Panc1 (cell line): ENCODE measurements at regions not wholly inside any gene's neighbourhood (a gene's known extent, or its start where the extent isn't known, plus 50 kb on each side); places are given as distances from the start of the nearest gene placed in this dataset.

Source experiments
- ATAC-seq: fragments of 200-7000 bp; cut with Tn5 transposase; 2 replicates; pipeline ENCODE4 v1.9.1; 2020; ENCODE audit warnings: mild to moderate bottlenecking, moderate library complexity
- BruUV-seq: library from RNA; stranded (reverse); fragments of 400-500 nt; replicated peaks from 2 replicates; lab custom pipeline; 2021; lab: Mats Ljungman, UMichigan
- CTCF ChIA-PET: fragments of 300-600 bp; sonication (Branson Sonifier 250); formaldehyde crosslinking; loops from one replicate; lab custom pipeline; 2022; ENCODE audit warnings: antibody characterized with exemption; lab: Charles Lee
- POLR2A ChIA-PET: fragments of 300-600 bp; sonication (Branson Sonifier 250); formaldehyde crosslinking; loops from one replicate; lab custom pipeline; 2022; ENCODE audit warnings: antibody characterized with exemption; lab: Charles Lee
- DNase-seq: peaks from one replicate; pipeline ENCODE4 v3.0.0-alpha.2; 2010; ENCODE audit warnings: low read depth, low spot score
- H3K27ac ChIP-seq: 2 replicates; pipeline ENCODE4 v1.5.1; 2011; ENCODE audit warnings: mild to moderate bottlenecking, low read length, inconsistent platforms
- H3K27me3 ChIP-seq: fragments of 200-500 bp; sonication (Bioruptor generic); 2 replicates; pipeline ENCODE4 v1.6.0; 2014; ENCODE audit warnings: low read length, inconsistent platforms; ENCODE audit not compliant: control insufficient read depth, insufficient read depth
- H3K36me3 ChIP-seq: fragments of 200-500 bp; sonication (Bioruptor generic); 2 replicates; pipeline ENCODE4 v1.5.1; 2014; ENCODE audit warnings: inconsistent platforms, mild to moderate bottlenecking, low read length, moderate library complexity; ENCODE audit not compliant: control insufficient read depth, insufficient read depth
- H3K4me1 ChIP-seq: 2 replicates; pipeline ENCODE4 v1.5.1; 2011; ENCODE audit warnings: inconsistent platforms, mild to moderate bottlenecking, low read length, moderate library complexity; ENCODE audit not compliant: control insufficient read depth, insufficient read depth
- H3K4me3 ChIP-seq, 2 experiments: 2 replicates each; pipeline ENCODE4 v1.5.1; 2011 to 2012; ENCODE audit warnings: low read depth in 2 of 2, low read length in 2 of 2, mild to moderate bottlenecking in 2 of 2, inconsistent platforms in 1 of 2, moderate library complexity in 1 of 2
- H3K9me3 ChIP-seq: fragments of 200-500 bp; sonication (Bioruptor generic); 2 replicates; pipeline ENCODE4 v1.5.1; 2014; ENCODE audit warnings: low read depth, mild to moderate bottlenecking, inconsistent platforms, low read length, moderate library complexity; ENCODE audit not compliant: control insufficient read depth, insufficient read depth
- POLR2AphosphoS5 ChIP-seq: IDR thresholded peaks from 2 replicates; pipeline ENCODE4 v1.6.1; 2012; ENCODE audit warnings: mild to moderate bottlenecking, low read depth, low read length, moderate library complexity
- REST ChIP-seq, 2 experiments: IDR thresholded peaks; 2 replicates each; pipeline ENCODE4 v1.6.1; 2011 to 2012; ENCODE audit warnings: low read depth in 2 of 2, control low read depth in 1 of 2, low read length in 1 of 2, mild to moderate bottlenecking in 1 of 2, moderate library complexity in 1 of 2; ENCODE audit not compliant: insufficient read depth in 1 of 2
- SIN3A ChIP-seq: IDR thresholded peaks from 2 replicates; pipeline ENCODE4 v1.6.1; 2012; ENCODE audit warnings: low read depth, mild to moderate bottlenecking, low read length, moderate library complexity, borderline replicate concordance; ENCODE audit not compliant: insufficient read depth
- TCF7L2 ChIP-seq: IDR thresholded peaks from 2 replicates; pipeline ENCODE4 v1.6.1; 2011; ENCODE audit warnings: mild to moderate bottlenecking, low read depth, low read length, inconsistent platforms
- in situ Hi-C: cut with HindIII; loops from 2 replicates; pipeline ENCODE4 v1.10.0; 2016; ENCODE audit warnings: low sequenced_read_pairs, low pct_unique_long_range_greater_than_20kb
- intact Hi-C: fragments of 100-400 bp; cut with micrococcal nuclease; formaldehyde crosslinking; loops from one replicate; pipeline ENCODE4 v1.10.0; 2022; ENCODE audit not compliant: unreplicated experiment
- TF ChIP-seq, protein P1 (sequence below): fragments of 450-650 bp; IDR thresholded peaks from 2 replicates; pipeline ENCODE4 v1.5.1; 2017; ENCODE audit warnings: mild to moderate bottlenecking

- H3K36me3 ChIP-seq = no peaks in the 10 kb centered on the region
- H3K4me3 ChIP-seq = no peak overlapping the region
- DNase-seq = no peak
- no peak overlapping the region for H3K27ac ChIP-seq
- no peaks in the 10 kb centered on the region for H3K4me1 ChIP-seq
- ATAC-seq = peak; percentile 86
- intact Hi-C loops = no loop called here
- TF ChIP-seq POLR2AphosphoS5 (no peak), SIN3A (no peak), REST (IDR thresholded peaks at IDR 0.05; ENCODE audit: insufficient read depth in 1 of 2, low read depth in 2 of 2, low read length in 1 of 2) (no peak), TCF7L2 (no peak)
- TF ChIP-seq, protein P1, sequence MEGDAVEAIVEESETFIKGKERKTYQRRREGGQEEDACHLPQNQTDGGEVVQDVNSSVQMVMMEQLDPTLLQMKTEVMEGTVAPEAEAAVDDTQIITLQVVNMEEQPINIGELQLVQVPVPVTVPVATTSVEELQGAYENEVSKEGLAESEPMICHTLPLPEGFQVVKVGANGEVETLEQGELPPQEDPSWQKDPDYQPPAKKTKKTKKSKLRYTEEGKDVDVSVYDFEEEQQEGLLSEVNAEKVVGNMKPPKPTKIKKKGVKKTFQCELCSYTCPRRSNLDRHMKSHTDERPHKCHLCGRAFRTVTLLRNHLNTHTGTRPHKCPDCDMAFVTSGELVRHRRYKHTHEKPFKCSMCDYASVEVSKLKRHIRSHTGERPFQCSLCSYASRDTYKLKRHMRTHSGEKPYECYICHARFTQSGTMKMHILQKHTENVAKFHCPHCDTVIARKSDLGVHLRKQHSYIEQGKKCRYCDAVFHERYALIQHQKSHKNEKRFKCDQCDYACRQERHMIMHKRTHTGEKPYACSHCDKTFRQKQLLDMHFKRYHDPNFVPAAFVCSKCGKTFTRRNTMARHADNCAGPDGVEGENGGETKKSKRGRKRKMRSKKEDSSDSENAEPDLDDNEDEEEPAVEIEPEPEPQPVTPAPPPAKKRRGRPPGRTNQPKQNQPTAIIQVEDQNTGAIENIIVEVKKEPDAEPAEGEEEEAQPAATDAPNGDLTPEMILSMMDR = no peak
- H3K27me3 ChIP-seq = no peaks in the 10 kb centered on the region
- in situ Hi-C loops = no loop called here
- no peaks in the 10 kb centered on the region for H3K9me3 ChIP-seq
- no TSS peak for BruUV-seq
- CTCF ChIA-PET = no interaction called here
- POLR2A ChIA-PET = interaction anchor here (0.6 kb wide), 1 partner anchor 11 kb away, joined by 5 read pairs; no protein-coding TSS in a partner anchor
These were observed 63.4 kb downstream of the CLDN34 start for GRCh38 chrX:10030570-10030969.

GRCh38 chrX:10031746-10032145 lies 64.6 kb downstream of the CLDN34 start:
- CTCF ChIA-PET = no interaction called here
- POLR2A ChIA-PET = no interaction called here
- no peaks in the 10 kb centered on the region for H3K27me3 ChIP-seq
- DNase-seq = no peak
- TF ChIP-seq REST (IDR thresholded peaks at IDR 0.05; ENCODE audit: insufficient read depth in 1 of 2, low read depth in 2 of 2, low read length in 1 of 2) (no peak), SIN3A (no peak), TCF7L2 (no peak), POLR2AphosphoS5 (no peak)
- TF ChIP-seq, protein P1 = no peak
- ATAC-seq = no peak
- BruUV-seq = no TSS peak
- H3K36me3 ChIP-seq = no peaks in the 10 kb centered on the region
- in situ Hi-C loops = no loop called here
- no peaks in the 10 kb centered on the region for H3K9me3 ChIP-seq
- H3K4me1 ChIP-seq = no peaks in the 10 kb centered on the region
- intact Hi-C loops = no loop called here
- no peak overlapping the region for H3K27ac ChIP-seq
- H3K4me3 ChIP-seq = no peak overlapping the region
